Amniotic epithelial cell (primary cell): ENCODE measurements at regions not wholly inside any gene's neighbourhood (a gene's known extent, or its start where the extent isn't known, plus 50 kb on each side); places are given as distances from the start of the nearest gene placed in this dataset.
"Not testable (repeated sequence)": the region's sequence is repeated elsewhere in the genome, so short reads cannot be mapped to it uniquely, and the experiment has no call there.

Experiments
- DNase-seq: peaks from one replicate; pipeline ENCODE4 v3.0.0-alpha.2; 2010; ENCODE audit warnings: low read depth

GRCh38 chr4:79266136-79266535 is 59.7 kb downstream of the NAA11 start:
- no peak for DNase-seq

- no peak for DNase-seq
Observed at GRCh38 chr4:79259242-79259641, 66.6 kb downstream of the NAA11 start.

GRCh38 chr4:79258614-79259176 is 67.2 kb downstream of the NAA11 start:
- no peak for DNase-seq

- no peak for DNase-seq
Observed at GRCh38 chr4:79257953-79258613, 67.8 kb downstream of the NAA11 start.

GRCh38 chr4:79255793-79256192 is 70.1 kb downstream of the NAA11 start:
- no peak for DNase-seq

- no peak for DNase-seq
Observed at GRCh38 chr4:79253924-79254323, 71.9 kb downstream of the NAA11 start.

GRCh38 chr4:79253168-79253567 is 72.7 kb downstream of the NAA11 start:
- DNase-seq: no peak

- DNase-seq: no peak
Observed at GRCh38 chr4:79250887-79251286, 75.0 kb downstream of the NAA11 start.

- DNase-seq: no peak
Observed at GRCh38 chr4:79249881-79250503, 75.9 kb downstream of the NAA11 start.

- DNase-seq: no peak
Observed at GRCh38 chr4:79248610-79249009, 77.3 kb downstream of the NAA11 start.

GRCh38 chr4:79247695-79248394 is 78.0 kb downstream of the NAA11 start:
- no peak for DNase-seq

GRCh38 chr4:79245200-79245940 is 80.5 kb downstream of the NAA11 start:
- DNase-seq: not testable (repeated sequence)

GRCh38 chr4:79241846-79242245 is 84.0 kb downstream of the NAA11 start:
- peak; percentile 14 for DNase-seq

GRCh38 chr4:79237851-79238250 is 88.0 kb downstream of the NAA11 start:
- no peak for DNase-seq

GRCh38 chr4:79236785-79237184 is 89.1 kb downstream of the NAA11 start:
- DNase-seq: no peak

GRCh38 chr4:79235095-79235494 is 90.8 kb downstream of the NAA11 start:
- no peak for DNase-seq

- no peak for DNase-seq
Observed at GRCh38 chr4:79233820-79234219, 92.0 kb downstream of the NAA11 start.

- DNase-seq: no peak
Observed at GRCh38 chr4:79232540-79232939, 93.3 kb downstream of the NAA11 start.

GRCh38 chr4:79227860-79228259 is 98.0 kb downstream of the NAA11 start:
- no peak for DNase-seq

- no peak for DNase-seq
Observed at GRCh38 chr4:79225360-79225759, 100.5 kb downstream of the NAA11 start.

GRCh38 chr4:79224777-79225104 is 101.1 kb downstream of the NAA11 start:
- DNase-seq: no peak

- DNase-seq: no peak
Observed at GRCh38 chr4:79223993-79224776, 101.7 kb downstream of the NAA11 start.
